Fibroblast of skin of abdomen (primary cell): ENCODE measurements at regions not wholly inside any gene's neighbourhood (a gene's known extent, or its start where the extent isn't known, plus 50 kb on each side); places are given as distances from the start of the nearest gene placed in this dataset.
"Not testable (repeated sequence)": the region's sequence is repeated elsewhere in the genome, so short reads cannot be mapped to it uniquely, and the experiment has no call there.

Experiments used
- DNase-seq: peaks from one replicate; pipeline ENCODE4 v3.0.0-alpha.2; 2013

GRCh38 chr3:115254492-115255196 is 107.6 kb upstream of the ZBTB20 start:
- DNase-seq: no peak

GRCh38 chr3:115255197-115255585 is 108.1 kb upstream of the ZBTB20 start:
- DNase-seq: no peak

GRCh38 chr3:115270849-115271248 is 123.8 kb upstream of the ZBTB20 start:
- DNase-seq: no peak

GRCh38 chr3:115272036-115272824 is 125.1 kb upstream of the ZBTB20 start:
- peak; percentile 72 for DNase-seq

- DNase-seq: no peak
Observed at GRCh38 chr3:115275896-115276295, 128.8 kb upstream of the ZBTB20 start.

GRCh38 chr3:115279939-115280338 is 132.9 kb upstream of the ZBTB20 start:
- DNase-seq: peak; percentile 80

- no peak for DNase-seq
Observed at GRCh38 chr3:115280506-115280905, 133.4 kb upstream of the ZBTB20 start.

- peak; percentile 22 for DNase-seq
Observed at GRCh38 chr3:115281697-115282675, 134.9 kb upstream of the ZBTB20 start.

GRCh38 chr3:115284980-115285379 is 137.9 kb upstream of the ZBTB20 start:
- peak; percentile 36 for DNase-seq

- DNase-seq: no peak
Observed at GRCh38 chr3:115286529-115287197, 139.6 kb upstream of the ZBTB20 start.

GRCh38 chr3:115287198-115287597 is 140.1 kb upstream of the ZBTB20 start:
- no peak for DNase-seq

GRCh38 chr3:115292131-115292530 is 145.0 kb upstream of the ZBTB20 start:
- no peak for DNase-seq

- DNase-seq: no peak
Observed at GRCh38 chr3:115292677-115293165, 145.6 kb upstream of the ZBTB20 start.

GRCh38 chr3:115293321-115293720 is 146.2 kb upstream of the ZBTB20 start:
- no peak for DNase-seq

- DNase-seq: no peak
Observed at GRCh38 chr3:115301364-115301860, 154.3 kb upstream of the ZBTB20 start.

- not testable (repeated sequence) for DNase-seq
Observed at GRCh38 chr3:115317953-115318352, 170.9 kb upstream of the ZBTB20 start.

- DNase-seq: peak; percentile 69
Observed at GRCh38 chr3:115321400-115321805, 174.3 kb upstream of the ZBTB20 start.

- DNase-seq: no peak
Observed at GRCh38 chr3:115322901-115323300, 175.8 kb upstream of the ZBTB20 start.

GRCh38 chr3:115323380-115323779 is 176.3 kb upstream of the ZBTB20 start:
- no peak for DNase-seq

GRCh38 chr3:115324056-115324455 is 177.0 kb upstream of the ZBTB20 start:
- no peak for DNase-seq

- DNase-seq: peak; percentile 53
Observed at GRCh38 chr3:115325539-115325938, 178.5 kb upstream of the ZBTB20 start.

- peak; percentile 91 for DNase-seq
Observed at GRCh38 chr3:115330430-115330829, 183.3 kb upstream of the ZBTB20 start.
